Neuronal stem cell (in vitro differentiated cells): ENCODE measurements at regions not wholly inside any gene's neighbourhood (a gene's known extent, or its start where the extent isn't known, plus 50 kb on each side); places are given as distances from the start of the nearest gene placed in this dataset.

Source experiments
- DNase-seq: peaks from one replicate; pipeline ENCODE4 v3.0.0-alpha.2; 2013; ENCODE audit warnings: low spot score
- H2AFZ ChIP-seq: one replicate; pipeline ENCODE4 v1.6.1; 2013; ENCODE audit warnings: mild to moderate bottlenecking, low read length, inconsistent platforms
- H2AK5ac ChIP-seq: 2 replicates; pipeline ENCODE4 v1.6.1; 2013; ENCODE audit warnings: low read depth, mild to moderate bottlenecking, inconsistent platforms, low read length, moderate library complexity, mixed read lengths
- H2BK120ac ChIP-seq: 2 replicates; pipeline ENCODE4 v1.6.1; 2013; ENCODE audit warnings: low read depth, mild to moderate bottlenecking, inconsistent platforms, low read length, moderate library complexity, mixed read lengths
- H2BK12ac ChIP-seq: one replicate; pipeline ENCODE4 v1.6.1; 2013; ENCODE audit warnings: low read length, inconsistent platforms
- H2BK15ac ChIP-seq: 2 replicates; pipeline ENCODE4 v1.6.1; 2013; ENCODE audit warnings: mild to moderate bottlenecking, low read length, inconsistent platforms, mixed read lengths
- H2BK5ac ChIP-seq: one replicate; pipeline ENCODE4 v1.6.1; 2013; ENCODE audit warnings: inconsistent platforms, mild to moderate bottlenecking, low read length, moderate library complexity
- H3K14ac ChIP-seq: one replicate; pipeline ENCODE4 v1.6.1; 2013; ENCODE audit warnings: low read length, inconsistent platforms
- H3K18ac ChIP-seq: 2 replicates; pipeline ENCODE4 v1.6.1; 2013; ENCODE audit warnings: low read length, inconsistent platforms
- H3K23ac ChIP-seq: 2 replicates; pipeline ENCODE4 v1.6.1; 2013; ENCODE audit warnings: low read depth, mild to moderate bottlenecking, mixed read lengths, low read length, inconsistent platforms; ENCODE audit not compliant: poor library complexity
- H3K27ac ChIP-seq: replicated peaks from 3 replicates; pipeline ENCODE4 v1.5.1; 2013; ENCODE audit warnings: low read length, inconsistent platforms
- H3K27me3 ChIP-seq, 3 experiments: 2 replicates each; pipeline ENCODE4 v1.6.1; 2013; ENCODE audit warnings: low read length in 3 of 3, mild to moderate bottlenecking in 2 of 3, inconsistent platforms in 1 of 3, low read depth in 1 of 3, mixed read lengths in 1 of 3, moderate library complexity in 1 of 3; ENCODE audit not compliant: control insufficient read depth in 3 of 3, insufficient read depth in 3 of 3
- H3K36me3 ChIP-seq, 2 donors: replicated peaks in 1 of 2; 2 replicates each; pipeline ENCODE4 v1.6.1; 2013; ENCODE audit warnings: low read length in 2 of 2; ENCODE audit not compliant: control insufficient read depth in 2 of 2, insufficient read depth in 2 of 2
- H3K4ac ChIP-seq: 2 replicates; pipeline ENCODE4 v1.6.1; 2013; ENCODE audit warnings: inconsistent platforms, mild to moderate bottlenecking, low read length, moderate library complexity
- H3K4me1 ChIP-seq, 2 donors: 1 replicate in 1 of 2; 2 replicates in 1 of 2; pipeline ENCODE4 v1.6.1; 2013; ENCODE audit warnings: low read length in 2 of 2, low read depth in 1 of 2; ENCODE audit not compliant: control insufficient read depth in 2 of 2, insufficient read depth in 1 of 2
- H3K4me2 ChIP-seq: one replicate; pipeline ENCODE4 v1.6.1; 2013; ENCODE audit warnings: mild to moderate bottlenecking, low read length, inconsistent platforms; ENCODE audit not compliant: insufficient read depth, poor library complexity, severe bottlenecking
- H3K4me3 ChIP-seq, 2 donors: 2 replicates each; pipeline ENCODE4 v1.5.1; 2013; ENCODE audit warnings: low read length in 2 of 2, mild to moderate bottlenecking in 2 of 2, inconsistent platforms in 1 of 2, moderate library complexity in 1 of 2
- H3K79me1 ChIP-seq: one replicate; pipeline ENCODE4 v1.6.1; 2013; ENCODE audit warnings: low read depth, mild to moderate bottlenecking, inconsistent platforms, low read length, moderate library complexity
- H3K9ac ChIP-seq: one replicate; pipeline ENCODE4 v1.6.1; 2013; ENCODE audit warnings: mild to moderate bottlenecking, low read depth, low read length, inconsistent platforms; ENCODE audit not compliant: poor library complexity
- H3K9me3 ChIP-seq, 2 donors: replicated peaks in 1 of 2; 2 replicates each; pipeline versions ENCODE3 to v1.6.1; 2013; ENCODE audit warnings: low read length in 2 of 2, mild to moderate bottlenecking in 2 of 2, inconsistent platforms in 1 of 2, low read depth in 1 of 2, mixed read lengths in 1 of 2, moderate library complexity in 1 of 2; ENCODE audit not compliant: control insufficient read depth in 2 of 2, insufficient read depth in 1 of 2
- H4K8ac ChIP-seq: one replicate; pipeline ENCODE4 v1.6.1; 2013; ENCODE audit warnings: low read depth, mild to moderate bottlenecking, inconsistent platforms, low read length, moderate library complexity
- H4K91ac ChIP-seq: one replicate; pipeline ENCODE4 v1.6.1; 2013; ENCODE audit warnings: low read length, low read depth, mild to moderate bottlenecking, inconsistent platforms; ENCODE audit not compliant: poor library complexity
- WGBS, 2 donors: extraction: QIAGEN DNeasy Blood & Tissue Kit; methylation state at CpG; one replicate each; pipeline ENCODE4 v1.1.7; 2013; ENCODE audit warnings: missing lambda C conversion rate in 2 of 2, mixed read lengths in 1 of 2; ENCODE audit not compliant: insufficient read length in 2 of 2, insufficient replicate concordance in 1 of 2; ENCODE audit errors: extremely low coverage in 2 of 2; 5-methylcytosine and 5-hydroxymethylcytosine counted together

DNA sequence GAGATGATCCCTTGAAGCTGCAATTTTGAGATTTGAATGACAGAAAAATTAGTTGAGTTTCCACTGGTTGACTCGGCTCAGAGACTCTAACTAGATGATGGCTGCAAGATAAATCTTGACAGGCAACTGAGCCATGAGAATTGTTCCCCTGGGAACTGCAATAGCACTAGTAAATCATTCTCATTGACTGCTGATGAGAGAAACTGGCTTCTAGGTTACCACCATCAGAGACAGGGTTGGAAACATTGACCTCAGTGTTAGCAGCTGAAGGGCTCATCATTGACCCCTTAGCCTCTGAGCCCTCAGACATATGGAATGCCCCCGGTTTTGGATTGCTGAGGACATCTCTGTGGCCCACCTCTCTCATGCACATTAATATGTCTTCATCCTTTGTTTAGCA is 125.4 kb upstream of the COX10 start:
- H2AK5ac ChIP-seq = no peak overlapping the region
- H3K18ac ChIP-seq = no peak overlapping the region
- H3K36me3 ChIP-seq = no peaks in the 10 kb centered on the region
- no peaks in the 10 kb centered on the region for H3K9me3 ChIP-seq
- H2BK12ac ChIP-seq = no peak overlapping the region
- H2BK15ac ChIP-seq = no peak overlapping the region
- H3K4me3 ChIP-seq = no peak overlapping the region
- no peak overlapping the region for H4K8ac ChIP-seq
- H3K4me1 ChIP-seq = no peaks in the 10 kb centered on the region
- H2BK120ac ChIP-seq = no peak overlapping the region
- H2BK5ac ChIP-seq = no peak overlapping the region
- H3K9ac ChIP-seq = no peak overlapping the region
- no CpG with 5 or more reads among the region's 2 CpGs for WGBS, 2 donors
- no peak overlapping the region for H4K91ac ChIP-seq
- no peak for DNase-seq
- no peak overlapping the region for H3K4ac ChIP-seq
- no peak overlapping the region for H2AFZ ChIP-seq
- no peak overlapping the region for H3K27ac ChIP-seq
- H3K23ac ChIP-seq = no peak overlapping the region
- H3K4me2 ChIP-seq = no peak overlapping the region
- no peaks in the 10 kb centered on the region for H3K79me1 ChIP-seq
- H3K14ac ChIP-seq = no peak overlapping the region
- no peaks in the 10 kb centered on the region for H3K27me3 ChIP-seq

- no peak overlapping the region for H2BK120ac ChIP-seq
- H3K23ac ChIP-seq = no peak overlapping the region
- no peak overlapping the region for H4K91ac ChIP-seq
- H3K18ac ChIP-seq = no peak overlapping the region
- H2BK5ac ChIP-seq = no peak overlapping the region
- no peaks in the 10 kb centered on the region for H3K79me1 ChIP-seq
- no peak overlapping the region for H3K27ac ChIP-seq
- H2BK12ac ChIP-seq = no peak overlapping the region
- no peak overlapping the region for H3K4me2 ChIP-seq
- no peaks in the 10 kb centered on the region for H3K36me3 ChIP-seq
- no peak overlapping the region for H2AFZ ChIP-seq
- no peak overlapping the region for H3K4me3 ChIP-seq
- H4K8ac ChIP-seq = no peak overlapping the region
- H3K9ac ChIP-seq = no peak overlapping the region
- no peak overlapping the region for H3K14ac ChIP-seq
- no peak overlapping the region for H2AK5ac ChIP-seq
- no peaks in the 10 kb centered on the region for H3K4me1 ChIP-seq
- H3K9me3 ChIP-seq = no peaks in the 10 kb centered on the region
- no peaks in the 10 kb centered on the region for H3K27me3 ChIP-seq
- H3K4ac ChIP-seq = no peak overlapping the region
- WGBS, 2 donors = no CpG with 5 or more reads among the region's 6 CpGs
- no peak overlapping the region for H2BK15ac ChIP-seq
- no peak for DNase-seq
These were observed 121.8 kb upstream of the COX10 start for GRCh38 chr17:13947499-13947898.

DNA sequence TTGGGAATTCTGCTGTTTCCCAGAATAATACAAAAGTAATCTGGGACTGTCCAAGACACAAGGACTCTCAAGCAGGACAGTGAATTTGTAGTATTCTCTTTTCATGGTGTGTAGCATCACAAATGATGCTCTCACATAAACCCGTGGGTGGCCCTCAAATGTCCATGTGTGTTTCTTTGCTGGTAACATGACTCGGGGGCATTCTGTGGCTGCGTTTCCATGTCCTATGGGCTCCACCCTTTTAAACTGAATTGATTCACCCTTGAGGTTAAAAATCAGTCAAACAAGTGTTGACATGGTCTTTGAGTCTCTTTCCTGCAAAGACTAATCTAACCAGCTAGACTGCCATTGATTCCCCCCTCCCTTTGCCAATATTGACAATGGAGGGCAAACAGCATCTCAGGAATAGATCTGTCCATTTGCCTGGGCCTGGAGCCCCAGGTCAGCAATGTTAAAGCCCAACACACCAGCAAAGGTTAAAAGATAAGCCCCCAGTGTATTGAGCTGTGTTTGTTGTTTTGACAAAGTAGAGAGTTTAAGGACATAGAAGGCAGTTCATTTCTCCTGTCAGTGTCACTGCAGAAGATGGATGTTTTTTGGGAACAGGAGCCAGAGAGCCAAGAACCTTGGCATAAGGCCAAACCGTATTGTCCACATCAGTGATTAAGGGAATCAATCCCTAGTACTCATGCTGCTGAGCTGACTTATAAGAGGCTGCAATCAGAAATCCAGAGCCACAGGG is 117.1 kb upstream of the COX10 start:
- Histone ChIP-seq H3K4ac (no peak overlapping the region), H2BK15ac (no peak overlapping the region), H2AK5ac (no peak overlapping the region), H3K4me2 (no peak overlapping the region), H2AFZ (no peak overlapping the region), H3K14ac (no peak overlapping the region), H3K9me3 (no peaks in the 10 kb centered on the region), H3K27me3 (no peaks in the 10 kb centered on the region), H3K4me1 (no peaks in the 10 kb centered on the region), H2BK12ac (no peak overlapping the region), H2BK5ac (no peak overlapping the region), H2BK120ac (no peak overlapping the region), H3K9ac (no peak overlapping the region), H4K91ac (no peak overlapping the region), H3K23ac (no peak overlapping the region), H3K18ac (no peak overlapping the region), H3K4me3 (no peak overlapping the region), H3K27ac (no peak overlapping the region), H3K79me1 (no peaks in the 10 kb centered on the region), H4K8ac (no peak overlapping the region), H3K36me3 (no peaks in the 10 kb centered on the region)
- DNase-seq = no peak
- no CpG with 5 or more reads among the region's 4 CpGs for WGBS, 2 donors

DNA sequence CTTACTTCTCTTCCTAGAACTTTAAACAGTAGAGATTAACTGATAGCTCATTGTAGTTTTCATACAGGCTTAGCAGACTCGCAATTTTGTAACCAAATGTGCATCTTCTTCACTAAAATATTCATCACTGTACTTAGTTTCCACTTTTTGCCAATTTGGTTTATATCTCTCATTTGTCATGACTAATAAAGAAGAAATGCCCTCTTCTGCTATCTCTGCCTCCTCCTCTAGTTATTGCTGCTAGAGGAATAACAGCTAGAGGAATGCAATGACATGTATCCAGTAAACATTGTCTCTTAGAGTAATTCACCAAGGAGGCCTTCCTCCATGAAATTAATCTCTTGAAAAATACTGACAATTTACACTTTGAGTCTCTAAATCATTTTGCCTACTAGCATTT is 115.5 kb upstream of the COX10 start:
- Histone ChIP-seq H3K4me3 (no peak overlapping the region), H3K36me3 (no peaks in the 10 kb centered on the region), H3K9me3 (no peaks in the 10 kb centered on the region), H2BK15ac (no peak overlapping the region), H2BK120ac (no peak overlapping the region), H4K8ac (no peak overlapping the region), H3K79me1 (no peaks in the 10 kb centered on the region), H3K4ac (no peak overlapping the region), H2BK12ac (no peak overlapping the region), H3K18ac (no peak overlapping the region), H3K23ac (no peak overlapping the region), H3K4me2 (no peak overlapping the region), H3K9ac (no peak overlapping the region), H3K4me1 (no peaks in the 10 kb centered on the region), H3K14ac (no peak overlapping the region), H2AK5ac (no peak overlapping the region), H2BK5ac (no peak overlapping the region), H4K91ac (no peak overlapping the region), H3K27ac (no peak overlapping the region), H3K27me3 (no peaks in the 10 kb centered on the region), H2AFZ (no peak overlapping the region)
- no peak for DNase-seq
- WGBS, 2 donors = no CpG with 5 or more reads among the region's 1 CpG
